ENCODE measurements at regions not wholly inside any gene's neighbourhood (a gene's known extent, or its start where the extent isn't known, plus 50 kb on each side); places are given as distances from the start of the nearest gene placed in this dataset.

DNA sequence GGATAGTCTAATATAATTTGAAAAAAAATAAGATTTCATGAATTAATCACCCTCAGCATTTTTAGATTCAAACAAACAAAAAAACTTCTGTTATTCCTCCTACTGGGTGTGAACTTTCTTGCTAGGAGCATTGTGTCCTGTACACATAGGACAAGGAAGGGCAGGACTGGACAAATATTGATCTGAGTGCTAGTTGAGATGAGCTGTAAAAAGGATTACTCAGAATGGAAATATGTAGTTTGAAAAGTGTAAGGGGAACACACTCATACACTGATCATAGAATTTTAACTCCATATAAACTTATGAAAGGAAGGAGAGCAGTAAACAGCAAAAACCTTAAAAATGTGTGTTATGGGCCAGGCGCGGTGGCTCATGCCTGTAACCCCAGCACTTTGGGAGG lies 156.5 kb upstream of the ZNF648 start:
- no peaks in the 10 kb centered on the region for H4K20me1 ChIP-seq (ENCODE audit: insufficient read depth, low read length)
- H3K79me2 ChIP-seq (ENCODE audit: insufficient read depth, low read length): no peaks in the 10 kb centered on the region
- H3K27ac ChIP-seq (ENCODE audit: low read depth, low read length): no peak overlapping the region
- H2AFZ ChIP-seq (ENCODE audit: low read length): no peak overlapping the region
- no peak overlapping the region for H3K4me2 ChIP-seq (ENCODE audit: insufficient read depth, low read length)
- DNase-seq (ENCODE audit: insufficient read length, low spot score, missing footprints): no peak
- H3K27me3 ChIP-seq (ENCODE audit: insufficient read depth, low read length): no peaks in the 10 kb centered on the region
- TF ChIP-seq CTCF (IDR thresholded peaks at IDR 0.05; ENCODE audit: extremely low read depth, low read depth, low read length): no peak
- no peaks in the 10 kb centered on the region for H3K4me1 ChIP-seq (ENCODE audit: insufficient read depth, low read length)
- no peaks in the 10 kb centered on the region for H3K9me3 ChIP-seq (ENCODE audit: low read depth, low read length)
- no peak overlapping the region for H3K4me3 ChIP-seq (ENCODE audit: insufficient read depth, low read length)
- no peaks in the 10 kb centered on the region for H3K36me3 ChIP-seq (ENCODE audit: insufficient read depth, low read length)

DNA sequence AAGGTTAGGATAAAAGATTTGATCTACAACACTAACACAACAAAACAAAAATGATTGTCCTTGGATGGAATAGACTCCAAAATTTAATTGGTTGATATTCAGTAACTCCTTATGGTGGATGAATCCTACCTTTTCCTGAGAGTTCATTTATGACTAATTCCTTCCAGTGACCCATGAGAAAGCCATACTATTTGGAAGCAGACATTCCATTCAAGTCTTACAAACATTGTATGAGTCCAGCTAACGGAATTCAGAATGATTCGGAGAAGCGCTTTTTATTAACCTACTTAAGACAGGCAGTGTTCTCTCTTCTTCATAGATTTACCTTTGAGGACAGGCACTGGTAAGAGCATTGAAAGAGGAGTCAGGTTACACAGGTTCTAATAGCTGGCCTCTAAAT lies 155.6 kb upstream of the ZNF648 start:
- H3K4me1 ChIP-seq (ENCODE audit: insufficient read depth, low read length): no peaks in the 10 kb centered on the region
- no peak for DNase-seq (ENCODE audit: insufficient read length, low spot score, missing footprints)
- H3K27me3 ChIP-seq (ENCODE audit: insufficient read depth, low read length): no peaks in the 10 kb centered on the region
- H3K4me3 ChIP-seq (ENCODE audit: insufficient read depth, low read length): no peak overlapping the region
- H3K36me3 ChIP-seq (ENCODE audit: insufficient read depth, low read length): no peaks in the 10 kb centered on the region
- no peak overlapping the region for H3K27ac ChIP-seq (ENCODE audit: low read depth, low read length)
- TF ChIP-seq CTCF (IDR thresholded peaks at IDR 0.05; ENCODE audit: extremely low read depth, low read depth, low read length): no peak
- H3K4me2 ChIP-seq (ENCODE audit: insufficient read depth, low read length): no peak overlapping the region
- no peaks in the 10 kb centered on the region for H3K79me2 ChIP-seq (ENCODE audit: insufficient read depth, low read length)
- no peaks in the 10 kb centered on the region for H3K9me3 ChIP-seq (ENCODE audit: low read depth, low read length)
- H4K20me1 ChIP-seq (ENCODE audit: insufficient read depth, low read length): no peaks in the 10 kb centered on the region
- H2AFZ ChIP-seq (ENCODE audit: low read length): no peak overlapping the region

DNA sequence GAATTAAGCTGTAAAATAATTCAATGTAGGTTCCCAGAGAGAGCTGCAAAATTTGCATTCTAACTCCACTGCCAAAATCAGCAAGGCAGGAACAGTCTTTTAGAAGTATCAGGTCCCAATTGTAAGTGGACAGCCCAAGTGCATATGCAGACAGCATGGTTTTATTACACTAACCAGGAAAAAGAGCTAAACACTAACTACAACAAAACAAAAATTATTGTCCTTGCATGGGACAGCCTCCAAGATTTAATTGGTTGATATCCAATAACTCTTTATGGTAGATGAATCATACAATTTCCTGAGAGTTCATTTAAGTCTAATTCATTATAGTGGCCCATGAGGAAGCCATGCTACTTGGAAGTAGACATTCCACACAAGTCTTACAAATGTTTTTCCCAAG lies 154.3 kb upstream of the ZNF648 start:
- no peak for DNase-seq (ENCODE audit: insufficient read length, low spot score, missing footprints)
- no peaks in the 10 kb centered on the region for H3K36me3 ChIP-seq (ENCODE audit: insufficient read depth, low read length)
- H4K20me1 ChIP-seq (ENCODE audit: insufficient read depth, low read length): no peaks in the 10 kb centered on the region
- no peak for TF ChIP-seq CTCF (IDR thresholded peaks at IDR 0.05; ENCODE audit: extremely low read depth, low read depth, low read length)
- H3K4me1 ChIP-seq (ENCODE audit: insufficient read depth, low read length): no peaks in the 10 kb centered on the region
- H3K4me2 ChIP-seq (ENCODE audit: insufficient read depth, low read length): no peak overlapping the region
- H3K4me3 ChIP-seq (ENCODE audit: insufficient read depth, low read length): no peak overlapping the region
- H2AFZ ChIP-seq (ENCODE audit: low read length): no peak overlapping the region
- H3K79me2 ChIP-seq (ENCODE audit: insufficient read depth, low read length): no peaks in the 10 kb centered on the region
- H3K27ac ChIP-seq (ENCODE audit: low read depth, low read length): no peak overlapping the region
- no peaks in the 10 kb centered on the region for H3K9me3 ChIP-seq (ENCODE audit: low read depth, low read length)
- H3K27me3 ChIP-seq (ENCODE audit: insufficient read depth, low read length): no peaks in the 10 kb centered on the region

DNA sequence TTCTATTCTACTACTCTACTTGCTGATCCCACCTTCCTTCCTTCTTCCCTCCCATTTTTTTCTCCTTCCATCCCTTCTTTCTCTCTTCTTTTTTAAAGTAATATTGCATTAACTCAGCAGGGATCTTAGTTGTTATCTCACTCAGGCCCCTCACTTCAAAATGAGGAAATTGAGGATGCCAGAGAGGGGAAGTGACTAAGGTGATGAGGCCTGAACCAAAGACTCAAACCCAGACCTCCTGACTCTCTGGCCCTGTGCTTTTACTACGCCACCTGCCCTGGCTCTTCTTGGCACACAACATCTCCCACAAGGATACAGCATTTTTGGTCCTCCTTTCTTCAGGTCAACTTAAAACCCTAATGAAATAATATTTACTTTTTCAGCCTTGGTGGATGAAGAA lies 151.7 kb upstream of the ZNF648 start:
- Histone ChIP-seq H3K4me2 (ENCODE audit: insufficient read depth, low read length) (no peak overlapping the region), H3K36me3 (ENCODE audit: insufficient read depth, low read length) (no peaks in the 10 kb centered on the region), H3K4me3 (ENCODE audit: insufficient read depth, low read length) (no peak overlapping the region), H3K9me3 (ENCODE audit: low read depth, low read length) (no peaks in the 10 kb centered on the region), H3K4me1 (ENCODE audit: insufficient read depth, low read length) (no peaks in the 10 kb centered on the region), H2AFZ (ENCODE audit: low read length) (no peak overlapping the region), H3K27me3 (ENCODE audit: insufficient read depth, low read length) (no peaks in the 10 kb centered on the region), H3K79me2 (ENCODE audit: insufficient read depth, low read length) (no peaks in the 10 kb centered on the region), H3K27ac (ENCODE audit: low read depth, low read length) (no peak overlapping the region), H4K20me1 (ENCODE audit: insufficient read depth, low read length) (no peaks in the 10 kb centered on the region)
- DNase-seq (ENCODE audit: insufficient read length, low spot score, missing footprints): no peak
- no peak for TF ChIP-seq CTCF (IDR thresholded peaks at IDR 0.05; ENCODE audit: extremely low read depth, low read depth, low read length)

Data from osteoblast (primary cell).